Vagina (tissue), 2 donors: ENCODE measurements at regions not wholly inside any gene's neighbourhood (a gene's known extent, or its start where the extent isn't known, plus 50 kb on each side); places are given as distances from the start of the nearest gene placed in this dataset.

ENCODE experiments used
- DNase-seq, 2 donors: peaks; one replicate each; pipeline ENCODE4 v3.0.0-alpha.2; 2017; ENCODE audit errors: extremely low spot score in 2 of 2
- H3K27ac ChIP-seq: fragments of 200-600 bp; sonication (generic); one replicate; pipeline ENCODE4 v1.5.1; 2019
- H3K27me3 ChIP-seq: fragments of 200-600 bp; sonication (generic); one replicate; pipeline ENCODE4 v1.5.1; 2019
- H3K36me3 ChIP-seq, 2 donors: fragments of 200-600 bp; sonication (generic); one replicate each; pipeline ENCODE4 v1.5.1; 2017 to 2019
- H3K4me1 ChIP-seq: fragments of 200-600 bp; sonication (generic); one replicate; pipeline ENCODE4 v1.5.1; 2019
- H3K4me3 ChIP-seq, 2 donors: fragments of 200-600 bp; sonication (generic); 1 replicate in 1 of 2; 2 replicates in 1 of 2; pipeline ENCODE4 v1.5.1; 2016 to 2019
- H3K9me3 ChIP-seq: fragments of 200-600 bp; sonication (generic); one replicate; pipeline ENCODE4 v1.5.1; 2019
- POLR2A ChIP-seq, 2 donors: fragments of 450-650 bp; IDR thresholded peaks; one replicate each; pipeline ENCODE4 v1.6.1; 2017; ENCODE audit warnings: antibody characterized with exemption in 2 of 2, mild to moderate bottlenecking in 2 of 2, moderate library complexity in 2 of 2
- POLR2AphosphoS5 ChIP-seq, 2 donors: sonication (generic); formaldehyde crosslinking; IDR thresholded peaks; one replicate each; pipeline ENCODE4 v1.9.0; 2017; ENCODE audit warnings: antibody characterized with exemption in 2 of 2, mild to moderate bottlenecking in 2 of 2, low read depth in 1 of 2; ENCODE audit not compliant: insufficient read depth in 1 of 2
- intact Hi-C: fragments of 100-400 bp; cut with DNase I; formaldehyde crosslinking; loops from one replicate; pipeline ENCODE4 v1.15.1; 2023
- TF ChIP-seq, protein P1 (sequence below), 3 experiments: fragments of 450-650 bp in 2 of 3; fragments of 200-600 bp in 1 of 3; sonication (generic) in 1 of 3; IDR thresholded peaks; one replicate each; pipeline ENCODE4 v1.5.1; 2017 to 2019; ENCODE audit warnings: antibody characterized with exemption in 3 of 3, mild to moderate bottlenecking in 2 of 3, moderate library complexity in 2 of 3

DNA sequence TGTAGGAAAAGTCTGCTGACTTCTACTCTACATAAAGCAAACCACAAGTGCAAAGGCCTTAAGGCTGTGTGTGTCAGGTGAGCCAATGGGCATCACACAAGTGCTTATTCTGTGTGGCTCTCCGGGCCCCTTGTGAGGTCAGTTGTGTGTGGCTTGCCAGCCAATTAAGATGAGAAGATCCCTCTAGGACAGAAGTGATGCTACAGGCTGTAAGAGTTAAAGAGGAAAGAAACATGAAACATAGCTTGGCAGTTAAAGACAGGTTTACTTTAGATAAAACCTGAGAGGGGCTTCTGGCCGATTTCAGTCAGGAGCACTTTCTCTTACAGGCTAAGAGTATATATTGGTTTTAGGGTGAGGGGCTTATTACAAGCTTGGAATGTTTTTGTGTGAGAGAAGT lies 242.4 kb downstream of the NFATC2 start:
- TF ChIP-seq, protein P1, sequence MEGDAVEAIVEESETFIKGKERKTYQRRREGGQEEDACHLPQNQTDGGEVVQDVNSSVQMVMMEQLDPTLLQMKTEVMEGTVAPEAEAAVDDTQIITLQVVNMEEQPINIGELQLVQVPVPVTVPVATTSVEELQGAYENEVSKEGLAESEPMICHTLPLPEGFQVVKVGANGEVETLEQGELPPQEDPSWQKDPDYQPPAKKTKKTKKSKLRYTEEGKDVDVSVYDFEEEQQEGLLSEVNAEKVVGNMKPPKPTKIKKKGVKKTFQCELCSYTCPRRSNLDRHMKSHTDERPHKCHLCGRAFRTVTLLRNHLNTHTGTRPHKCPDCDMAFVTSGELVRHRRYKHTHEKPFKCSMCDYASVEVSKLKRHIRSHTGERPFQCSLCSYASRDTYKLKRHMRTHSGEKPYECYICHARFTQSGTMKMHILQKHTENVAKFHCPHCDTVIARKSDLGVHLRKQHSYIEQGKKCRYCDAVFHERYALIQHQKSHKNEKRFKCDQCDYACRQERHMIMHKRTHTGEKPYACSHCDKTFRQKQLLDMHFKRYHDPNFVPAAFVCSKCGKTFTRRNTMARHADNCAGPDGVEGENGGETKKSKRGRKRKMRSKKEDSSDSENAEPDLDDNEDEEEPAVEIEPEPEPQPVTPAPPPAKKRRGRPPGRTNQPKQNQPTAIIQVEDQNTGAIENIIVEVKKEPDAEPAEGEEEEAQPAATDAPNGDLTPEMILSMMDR (IDR thresholded peaks at IDR 0.05) = no peak
- TF ChIP-seq POLR2A (IDR thresholded peaks at IDR 0.05) (no peak), POLR2AphosphoS5 (IDR thresholded peaks at IDR 0.05; ENCODE audit: insufficient read depth in 1 of 2, low read depth in 1 of 2) (no peak)
- no peaks in the 10 kb centered on the region for H3K27me3 ChIP-seq
- H3K36me3 ChIP-seq = no peaks in the 10 kb centered on the region
- no peak overlapping the region for H3K27ac ChIP-seq
- no peaks in the 10 kb centered on the region for H3K9me3 ChIP-seq
- intact Hi-C loops = no loop called here
- no peak overlapping the region for H3K4me3 ChIP-seq
- no peak for DNase-seq
- no peaks in the 10 kb centered on the region for H3K4me1 ChIP-seq

DNA sequence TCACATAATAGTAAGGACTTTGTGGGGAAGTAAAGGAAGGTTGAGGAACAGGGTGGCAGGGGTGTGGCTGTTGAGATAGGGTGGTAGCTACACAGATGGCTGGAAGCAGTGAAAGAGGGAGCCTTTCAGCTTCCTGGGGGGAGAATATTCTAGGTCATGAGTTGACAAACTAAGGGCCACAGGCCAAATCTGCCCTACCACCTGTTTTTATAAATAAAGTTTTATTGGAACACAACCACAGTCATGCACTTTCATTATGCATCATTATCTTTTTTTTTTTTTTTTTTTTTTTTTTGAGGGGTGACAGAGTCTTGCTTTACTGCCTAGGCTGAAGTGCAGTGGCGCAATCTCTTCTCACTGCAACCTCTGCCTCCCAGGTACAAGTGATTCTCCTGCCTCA lies 243.1 kb downstream of the NFATC2 start:
- no peaks in the 10 kb centered on the region for H3K4me1 ChIP-seq
- no peaks in the 10 kb centered on the region for H3K9me3 ChIP-seq
- H3K27me3 ChIP-seq = no peaks in the 10 kb centered on the region
- H3K27ac ChIP-seq = no peak overlapping the region
- no peak for DNase-seq
- intact Hi-C loops = no loop called here
- H3K36me3 ChIP-seq = no peaks in the 10 kb centered on the region
- no peak overlapping the region for H3K4me3 ChIP-seq
- TF ChIP-seq POLR2AphosphoS5 (IDR thresholded peaks at IDR 0.05; ENCODE audit: insufficient read depth in 1 of 2, low read depth in 1 of 2) (no peak), POLR2A (IDR thresholded peaks at IDR 0.05) (no peak)
- TF ChIP-seq, protein P1 (IDR thresholded peaks at IDR 0.05) = no peak

DNA sequence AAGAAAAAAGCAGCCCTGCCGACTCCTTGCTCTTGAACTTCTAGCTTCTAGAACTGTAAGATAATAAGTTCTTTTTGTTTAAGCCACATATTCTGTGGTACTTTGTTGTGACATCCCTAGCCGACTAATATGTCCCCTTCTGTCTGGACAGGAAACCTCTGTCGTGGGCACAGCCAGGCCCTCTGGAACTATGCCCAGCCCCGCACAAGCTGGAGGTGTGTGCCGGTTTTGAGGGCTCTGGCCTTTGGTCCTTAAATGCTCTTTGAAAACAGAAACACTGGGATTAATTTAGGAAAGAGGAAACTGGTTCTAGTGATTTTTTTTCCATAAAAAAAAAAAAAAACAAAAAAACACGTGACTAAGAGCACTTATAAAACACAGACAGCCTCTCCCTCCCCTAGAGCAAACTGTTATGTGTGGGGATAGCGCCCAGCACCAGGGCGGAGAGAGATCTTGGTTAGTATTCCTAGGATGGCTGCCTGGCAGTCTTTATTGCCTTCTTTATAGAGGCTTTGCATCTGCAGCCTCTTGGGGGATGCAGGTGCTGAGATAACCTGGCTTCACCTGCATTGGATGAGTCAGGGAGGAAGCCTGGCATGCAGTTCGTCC lies 244.3 kb downstream of the NFATC2 start:
- DNase-seq = no peak
- TF ChIP-seq, protein P1 (IDR thresholded peaks at IDR 0.05) = no peak
- TF ChIP-seq POLR2AphosphoS5 (IDR thresholded peaks at IDR 0.05; ENCODE audit: insufficient read depth in 1 of 2, low read depth in 1 of 2) (no peak), POLR2A (IDR thresholded peaks at IDR 0.05) (no peak)
- no peaks in the 10 kb centered on the region for H3K27me3 ChIP-seq
- H3K36me3 ChIP-seq = no peaks in the 10 kb centered on the region
- H3K4me3 ChIP-seq = no peak overlapping the region
- H3K4me1 ChIP-seq = no peaks in the 10 kb centered on the region
- no peak overlapping the region for H3K27ac ChIP-seq
- intact Hi-C loops = no loop called here
- no peaks in the 10 kb centered on the region for H3K9me3 ChIP-seq

DNA sequence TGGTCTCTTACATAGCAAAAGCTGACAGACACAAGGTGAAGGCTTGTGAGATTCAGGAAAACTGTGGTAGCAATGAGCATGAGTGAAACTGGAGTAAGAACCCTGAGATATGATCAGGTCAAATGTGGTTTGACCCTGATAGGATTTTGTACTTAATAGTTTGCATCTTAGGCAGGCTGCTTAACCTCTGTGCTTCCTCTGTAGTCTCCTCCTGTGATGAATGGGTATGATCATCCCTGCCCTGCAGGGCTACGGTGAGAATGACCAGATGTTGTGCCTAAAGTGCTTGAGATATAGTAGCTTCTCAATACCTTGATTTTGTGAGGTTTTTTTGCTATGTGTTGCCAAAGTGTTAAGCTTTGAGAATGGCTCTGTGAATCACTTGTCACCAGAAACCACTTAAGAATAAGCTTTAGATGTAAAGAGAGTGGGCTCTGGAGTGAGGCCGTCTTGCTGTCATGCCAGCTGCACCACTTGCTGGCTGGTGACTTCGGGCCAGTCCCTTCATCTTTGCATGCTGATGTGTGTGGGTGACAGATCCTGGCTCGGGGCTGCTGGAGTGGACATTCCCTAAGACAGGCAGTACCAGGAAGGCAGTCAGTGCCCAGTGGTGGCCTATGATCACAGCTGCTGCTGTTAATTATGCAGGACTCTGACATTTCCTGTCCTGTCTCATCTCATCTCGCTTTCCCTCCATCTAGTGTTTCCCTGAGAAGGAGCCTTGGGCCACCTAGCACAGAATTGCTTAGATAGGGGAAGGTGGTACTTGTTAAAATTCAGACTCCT lies 254.7 kb downstream of the NFATC2 start:
- Histone ChIP-seq H3K9me3 (no peaks in the 10 kb centered on the region), H3K27me3 (no peaks in the 10 kb centered on the region), H3K36me3 (no peaks in the 10 kb centered on the region), H3K4me3 (no peak overlapping the region), H3K27ac (no peak overlapping the region), H3K4me1 (no peaks in the 10 kb centered on the region)
- intact Hi-C loops = no loop called here
- DNase-seq = no peak
- TF ChIP-seq POLR2A (IDR thresholded peaks at IDR 0.05) (no peak), POLR2AphosphoS5 (IDR thresholded peaks at IDR 0.05; ENCODE audit: insufficient read depth in 1 of 2, low read depth in 1 of 2) (no peak)
- TF ChIP-seq, protein P1 (IDR thresholded peaks at IDR 0.05) = no peak

DNA sequence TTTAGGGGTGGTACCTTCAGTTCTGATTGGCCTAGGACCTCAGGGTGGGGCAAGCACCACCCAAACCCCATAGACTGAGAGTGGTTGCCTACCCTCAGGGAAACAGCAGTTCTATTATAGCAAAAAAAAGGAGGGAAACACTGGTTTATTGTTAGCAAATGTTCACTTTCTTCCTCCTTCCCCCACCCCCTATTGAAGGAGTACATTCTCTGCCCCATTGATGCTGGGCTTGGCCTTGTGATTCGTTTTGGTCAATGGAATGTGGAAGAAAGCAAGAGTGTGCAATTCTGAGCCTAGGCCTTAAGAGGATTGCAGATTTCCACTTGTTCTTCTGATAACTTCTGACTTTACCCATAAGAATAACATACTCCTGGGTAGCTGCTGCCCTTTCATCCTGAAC lies 255.8 kb downstream of the NFATC2 start:
- no peaks in the 10 kb centered on the region for H3K27me3 ChIP-seq
- no peak overlapping the region for H3K27ac ChIP-seq
- H3K4me1 ChIP-seq = no peaks in the 10 kb centered on the region
- no peak overlapping the region for H3K4me3 ChIP-seq
- no peaks in the 10 kb centered on the region for H3K9me3 ChIP-seq
- H3K36me3 ChIP-seq = no peaks in the 10 kb centered on the region
- intact Hi-C loops = no loop called here
- TF ChIP-seq, protein P1 (IDR thresholded peaks at IDR 0.05) = no peak
- TF ChIP-seq POLR2A (IDR thresholded peaks at IDR 0.05) = no peak
- TF ChIP-seq POLR2AphosphoS5 (IDR thresholded peaks at IDR 0.05; ENCODE audit: insufficient read depth in 1 of 2, low read depth in 1 of 2) = no peak
- DNase-seq = no peak
